Chondrocyte (in vitro differentiated cells): ENCODE measurements at regions not wholly inside any gene's neighbourhood (a gene's known extent, or its start where the extent isn't known, plus 50 kb on each side); places are given as distances from the start of the nearest gene placed in this dataset.

Source experiments
- DNase-seq: peaks from one replicate; pipeline ENCODE4 v3.0.0; 2021; ENCODE audit warnings: mixed read lengths, low spot score
- H3K27ac Mint-ChIP-seq: one replicate; pipeline ENCODE4 v1.8.0; 2021; ENCODE audit warnings: mild to moderate bottlenecking, moderate library complexity, mixed read lengths; ENCODE audit not compliant: unreplicated experiment
- H3K27me3 Mint-ChIP-seq: 2 replicates; pipeline ENCODE4 v1.8.0; 2021; ENCODE audit warnings: low read depth, mixed read lengths
- H3K36me3 Mint-ChIP-seq: 2 replicates; pipeline ENCODE4 v1.8.0; 2021; ENCODE audit warnings: low read depth, mixed read lengths
- H3K4me1 Mint-ChIP-seq: 2 replicates; pipeline ENCODE4 v1.8.0; 2021; ENCODE audit warnings: low read depth, mild to moderate bottlenecking, mixed read lengths
- H3K4me3 Mint-ChIP-seq: one replicate; pipeline ENCODE4 v1.8.0; 2021; ENCODE audit warnings: mild to moderate bottlenecking, moderate library complexity, mixed read lengths; ENCODE audit not compliant: unreplicated experiment
- H3K9me3 Mint-ChIP-seq: 2 replicates; pipeline ENCODE4 v1.8.0; 2021; ENCODE audit warnings: low read depth, mixed read lengths
- TF ChIP-seq, protein P1 (sequence below): fragments of 200-600 bp; sonication (generic); IDR thresholded peaks from 2 replicates; pipeline ENCODE4 v1.5.0; 2021; ENCODE audit warnings: antibody characterized with exemption, mild to moderate bottlenecking, moderate library complexity

GRCh38 chr3:89762405-89762804 is 655.0 kb downstream of the EPHA3 start:
- Mint-ChIP-seq H3K4me3 (no peak overlapping the region), H3K27ac (no peak overlapping the region), H3K4me1 (no peaks in the 10 kb centered on the region), H3K27me3 (peaks cover 4% of the 10 kb centered on the region), H3K36me3 (no peaks in the 10 kb centered on the region), H3K9me3 (peaks cover 3% of the 10 kb centered on the region)
- TF ChIP-seq, protein P1, sequence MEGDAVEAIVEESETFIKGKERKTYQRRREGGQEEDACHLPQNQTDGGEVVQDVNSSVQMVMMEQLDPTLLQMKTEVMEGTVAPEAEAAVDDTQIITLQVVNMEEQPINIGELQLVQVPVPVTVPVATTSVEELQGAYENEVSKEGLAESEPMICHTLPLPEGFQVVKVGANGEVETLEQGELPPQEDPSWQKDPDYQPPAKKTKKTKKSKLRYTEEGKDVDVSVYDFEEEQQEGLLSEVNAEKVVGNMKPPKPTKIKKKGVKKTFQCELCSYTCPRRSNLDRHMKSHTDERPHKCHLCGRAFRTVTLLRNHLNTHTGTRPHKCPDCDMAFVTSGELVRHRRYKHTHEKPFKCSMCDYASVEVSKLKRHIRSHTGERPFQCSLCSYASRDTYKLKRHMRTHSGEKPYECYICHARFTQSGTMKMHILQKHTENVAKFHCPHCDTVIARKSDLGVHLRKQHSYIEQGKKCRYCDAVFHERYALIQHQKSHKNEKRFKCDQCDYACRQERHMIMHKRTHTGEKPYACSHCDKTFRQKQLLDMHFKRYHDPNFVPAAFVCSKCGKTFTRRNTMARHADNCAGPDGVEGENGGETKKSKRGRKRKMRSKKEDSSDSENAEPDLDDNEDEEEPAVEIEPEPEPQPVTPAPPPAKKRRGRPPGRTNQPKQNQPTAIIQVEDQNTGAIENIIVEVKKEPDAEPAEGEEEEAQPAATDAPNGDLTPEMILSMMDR: no peak
- no peak for DNase-seq

DNA sequence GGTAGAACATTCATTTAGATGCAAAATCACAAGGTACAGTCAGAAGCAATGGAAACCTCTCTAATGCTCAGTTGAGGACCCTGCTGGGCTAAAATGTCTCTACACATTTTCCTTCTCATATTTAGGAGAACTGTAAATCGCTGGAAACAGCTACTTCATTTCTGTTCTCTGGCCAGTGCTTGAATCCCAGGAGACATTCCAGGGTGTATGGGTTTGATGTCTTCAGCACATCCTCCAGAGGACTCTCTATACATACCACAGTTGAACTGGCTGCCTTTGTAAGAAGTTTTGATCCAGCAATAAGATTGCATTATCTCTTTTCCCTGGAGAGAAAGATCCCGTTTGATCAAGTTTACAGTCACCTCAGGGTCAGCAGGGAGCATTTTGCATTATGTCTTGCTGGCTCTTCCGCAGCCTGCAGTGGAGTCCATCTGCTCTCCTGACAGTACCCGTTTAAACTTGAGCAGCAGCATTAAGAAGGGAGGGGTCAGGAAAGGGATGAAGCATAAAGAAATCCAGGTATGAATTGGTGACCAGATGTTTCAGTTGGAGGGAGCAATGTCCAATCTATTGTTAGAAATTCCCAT is 676.0 kb downstream of the EPHA3 start:
- Mint-ChIP-seq H3K36me3 (no peaks in the 10 kb centered on the region), H3K4me3 (no peak overlapping the region), H3K27me3 (peaks cover 4% of the 10 kb centered on the region), H3K27ac (no peak overlapping the region), H3K9me3 (no peaks in the 10 kb centered on the region), H3K4me1 (no peaks in the 10 kb centered on the region)
- TF ChIP-seq, protein P1: peak; percentile 1
- DNase-seq: no peak

GRCh38 chr3:89787485-89787884 is 680.1 kb downstream of the EPHA3 start:
- no peaks in the 10 kb centered on the region for H3K4me1 Mint-ChIP-seq
- no peak overlapping the region for H3K27ac Mint-ChIP-seq
- no peaks in the 10 kb centered on the region for H3K9me3 Mint-ChIP-seq
- H3K27me3 Mint-ChIP-seq: no peaks in the 10 kb centered on the region
- H3K36me3 Mint-ChIP-seq: no peaks in the 10 kb centered on the region
- DNase-seq: no peak
- no peak overlapping the region for H3K4me3 Mint-ChIP-seq
- TF ChIP-seq, protein P1: no peak

- H3K27ac Mint-ChIP-seq: no peak overlapping the region
- no peaks in the 10 kb centered on the region for H3K27me3 Mint-ChIP-seq
- DNase-seq: no peak
- no peaks in the 10 kb centered on the region for H3K4me1 Mint-ChIP-seq
- H3K36me3 Mint-ChIP-seq: no peaks in the 10 kb centered on the region
- TF ChIP-seq, protein P1: no peak
- H3K9me3 Mint-ChIP-seq: no peaks in the 10 kb centered on the region
- no peak overlapping the region for H3K4me3 Mint-ChIP-seq
Measured at GRCh38 chr3:89787979-89788378, 680.6 kb downstream of the EPHA3 start.

DNA sequence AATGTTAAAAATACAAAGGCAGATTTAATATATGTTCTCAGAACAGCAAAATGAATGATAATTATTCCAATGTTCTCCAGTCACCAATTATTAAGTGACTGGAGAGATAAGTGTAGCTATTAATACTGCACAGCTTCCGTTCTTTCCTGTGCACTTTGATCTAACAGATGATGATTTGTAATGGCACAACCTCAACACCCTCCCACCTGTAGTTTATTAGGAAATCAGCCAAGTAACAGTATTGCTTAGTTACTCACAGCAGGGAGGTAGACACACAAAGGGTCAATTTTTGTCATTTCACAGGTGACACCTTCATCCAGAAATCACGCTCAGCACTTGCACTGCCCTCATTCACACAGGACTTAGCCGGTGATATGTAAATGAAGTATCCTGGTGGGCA is 688.1 kb downstream of the EPHA3 start:
- Mint-ChIP-seq H3K4me3 (no peak overlapping the region), H3K27ac (no peak overlapping the region), H3K27me3 (peaks cover 4% of the 10 kb centered on the region), H3K4me1 (no peaks in the 10 kb centered on the region), H3K36me3 (no peaks in the 10 kb centered on the region), H3K9me3 (no peaks in the 10 kb centered on the region)
- no peak for DNase-seq
- TF ChIP-seq, protein P1: no peak
